Kidney (tissue), 13 donors: ENCODE measurements at regions not wholly inside any gene's neighbourhood (a gene's known extent, or its start where the extent isn't known, plus 50 kb on each side); places are given as distances from the start of the nearest gene placed in this dataset.

ENCODE experiments used
- DNase-seq, 5 donors: peaks; one replicate each; pipeline ENCODE4 v3.0.0-alpha.2; 2013 to 2020
- FAIRE-seq: peaks from 2 replicates; lab custom pipeline; 2012; peaks lifted over from hg19 to GRCh38; lab: Jason Lieb, UNC
- H3K27ac ChIP-seq, 2 donors: one replicate each; pipeline ENCODE4 v1.7.0; 2013; ENCODE audit warnings: low read depth in 2 of 2, low read length in 2 of 2, inconsistent platforms in 1 of 2
- H3K27me3 ChIP-seq: one replicate; pipeline ENCODE4 v1.7.1; 2013; ENCODE audit warnings: low read length, inconsistent platforms; ENCODE audit not compliant: control insufficient read depth, insufficient read depth
- H3K36me3 ChIP-seq, 3 donors: one replicate each; pipeline versions ENCODE4 v1.7.0 to v1.7.1; 2013; ENCODE audit warnings: low read length in 3 of 3, control low read depth in 1 of 3, inconsistent platforms in 1 of 3; ENCODE audit not compliant: insufficient read depth in 3 of 3, control insufficient read depth in 2 of 3
- H3K4me1 ChIP-seq, 3 donors: one replicate each; pipeline versions ENCODE4 v1.7.0 to v1.7.1; 2013; ENCODE audit warnings: low read length in 3 of 3, inconsistent platforms in 1 of 3, low read depth in 1 of 3; ENCODE audit not compliant: control insufficient read depth in 2 of 3, insufficient read depth in 2 of 3
- H3K4me3 ChIP-seq, 3 donors: one replicate each; pipeline versions ENCODE4 v1.7.0 to v1.8.1; 2013; ENCODE audit warnings: low read length in 3 of 3, control low read depth in 1 of 3, inconsistent platforms in 1 of 3
- H3K9ac ChIP-seq, 3 donors: one replicate each; pipeline versions ENCODE4 v1.7.0 to v1.7.1; 2013; ENCODE audit warnings: low read length in 3 of 3, control low read depth in 1 of 3, inconsistent platforms in 1 of 3
- H3K9me3 ChIP-seq, 3 donors: one replicate each; pipeline versions ENCODE4 v1.7.0 to v1.7.1; 2013; ENCODE audit warnings: low read length in 3 of 3, control low read depth in 1 of 3, inconsistent platforms in 1 of 3; ENCODE audit not compliant: control insufficient read depth in 2 of 3, insufficient read depth in 1 of 3
- CTCF ChIP-seq: IDR thresholded peaks from 3 replicates; pipeline ENCODE4 v1.5.1; 2012; ENCODE audit warnings: mild to moderate bottlenecking, moderate library complexity, borderline replicate concordance; ENCODE audit not compliant: insufficient read depth; ENCODE audit errors: extremely low read depth
- intact Hi-C: fragments of 100-400 bp; cut with DNase I; formaldehyde crosslinking; loops from one replicate; pipeline ENCODE4 v1.11.1; 2022
- donor health status: control.
- donor health status: control.
- donor health status: control.
- donor health status: control.
- donor health status: control.
- donor health status: DM: yes; HTN: yes; CAD: no.
- donor health status: Normal renal cell carcinoma (clear cell type).

DNA sequence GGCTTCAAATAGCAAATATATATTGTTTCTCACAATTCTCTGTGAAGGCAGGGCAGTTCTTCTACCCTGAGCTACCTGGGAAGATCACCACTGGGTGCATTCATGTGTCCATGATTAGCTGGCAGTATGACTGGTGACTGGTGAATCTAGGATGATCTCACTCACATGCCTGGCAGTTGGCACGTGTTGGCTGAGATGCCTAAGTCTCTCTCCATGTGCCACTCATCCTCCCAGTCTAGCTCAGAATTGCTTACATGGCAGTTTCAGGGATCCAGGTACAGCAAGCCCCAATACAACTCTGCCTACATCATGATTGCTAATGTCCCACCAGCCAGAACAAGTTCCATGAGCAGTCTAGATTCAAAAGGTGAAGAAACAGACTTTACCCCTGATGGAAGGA lies 346.8 kb upstream of the CNR1 start:
- no peak for TF ChIP-seq CTCF
- DNase-seq (no peak), FAIRE-seq (no peak)
- Histone ChIP-seq H3K27ac (no peak overlapping the region), H3K4me3 (no peak overlapping the region), H3K9me3 (no peaks in the 10 kb centered on the region), H3K36me3 (no peaks in the 10 kb centered on the region), H3K27me3 (no peaks in the 10 kb centered on the region), H3K9ac (no peak overlapping the region), H3K4me1 (no peaks in the 10 kb centered on the region)
- intact Hi-C loops, result no loop called here

DNA sequence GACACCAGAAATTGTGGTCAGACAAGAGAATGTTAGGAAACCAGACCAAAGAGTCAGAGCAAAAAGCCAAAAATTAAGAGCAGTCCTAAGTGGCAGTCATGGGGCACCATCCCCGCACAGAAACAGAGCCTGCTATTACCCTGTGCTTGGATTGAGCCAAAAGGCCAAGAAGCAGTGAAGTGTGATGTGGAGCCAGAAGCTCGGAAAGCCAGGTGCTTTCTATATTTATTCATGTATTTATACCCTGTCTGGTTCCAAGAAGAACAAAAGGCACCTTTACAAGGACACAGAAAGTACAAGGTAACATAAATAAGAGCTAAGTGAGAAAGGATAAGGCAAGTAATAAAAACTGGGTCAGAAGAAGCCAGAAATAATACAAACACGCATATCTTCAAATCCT lies 336.2 kb upstream of the CNR1 start:
- H3K27ac ChIP-seq, result no peak overlapping the region
- TF ChIP-seq CTCF, result no peak
- intact Hi-C loops, result no loop called here
- peaks cover 0 to 8% (median 3%) of the 10 kb centered on the region in 3 donors for H3K9me3 ChIP-seq
- no peaks in the 10 kb centered on the region for H3K27me3 ChIP-seq
- H3K4me1 ChIP-seq, result peaks cover 0 to 2% (median 0%) of the 10 kb centered on the region in 3 donors
- FAIRE-seq, result no peak
- H3K4me3 ChIP-seq, result no peak overlapping the region
- H3K36me3 ChIP-seq, result no peaks in the 10 kb centered on the region
- no peak overlapping the region for H3K9ac ChIP-seq
- peak in 1 of 5 donors; percentile 9 for DNase-seq

- Histone ChIP-seq H3K27me3 (no peaks in the 10 kb centered on the region), H3K4me3 (no peak overlapping the region), H3K27ac (no peak overlapping the region), H3K36me3 (no peaks in the 10 kb centered on the region), H3K9me3 (no peaks in the 10 kb centered on the region), H3K4me1 (peaks cover 0 to 2% (median 0%) of the 10 kb centered on the region in 3 donors), H3K9ac (no peak overlapping the region)
- intact Hi-C loops, result no loop called here
- TF ChIP-seq CTCF, result no peak
- DNase-seq, result no peak
- no peak for FAIRE-seq
These were observed 333.9 kb upstream of the CNR1 start for GRCh38 chr6:88499845-88500699.
